ENCODE measurements at regions not wholly inside any gene's neighbourhood (a gene's known extent, or its start where the extent isn't known, plus 50 kb on each side); places are given as distances from the start of the nearest gene placed in this dataset.

DNA sequence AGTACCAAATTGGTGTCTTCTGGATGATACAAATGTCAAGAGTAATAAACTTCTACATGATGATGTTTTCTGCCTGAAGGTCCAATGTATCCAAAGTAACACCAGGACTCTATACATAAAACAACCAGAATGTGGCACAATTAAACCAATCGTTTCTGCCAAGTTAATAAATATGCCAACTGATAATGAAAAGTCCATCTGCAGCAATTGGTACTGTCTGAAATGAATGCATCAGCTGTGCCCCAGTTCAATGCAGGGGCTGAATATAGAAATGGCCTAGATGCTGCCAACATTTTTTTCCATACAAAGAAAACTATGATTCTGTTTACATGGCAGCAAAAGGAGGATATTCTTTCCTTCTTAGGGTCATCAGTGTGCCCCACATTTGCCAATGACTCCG is 137.2 kb upstream of the LSM8 start:
- H3K4me3 ChIP-seq (ENCODE audit: low read length in 2 of 2), result no peak overlapping the region
- no peaks in the 10 kb centered on the region for H3K27me3 ChIP-seq (ENCODE audit: control insufficient read depth in 2 of 2, insufficient read depth in 2 of 2, low read length in 2 of 2)
- no peaks in the 10 kb centered on the region for H3K36me3 ChIP-seq (ENCODE audit: control insufficient read depth in 2 of 2, insufficient read depth in 2 of 2, low read length in 2 of 2)
- no peaks in the 10 kb centered on the region for H3K9me3 ChIP-seq (ENCODE audit: control insufficient read depth in 2 of 2, low read length in 2 of 2)
- no peak overlapping the region for H3K9ac ChIP-seq (ENCODE audit: low read depth in 1 of 2, low read length in 2 of 2)
- H3K4me1 ChIP-seq (ENCODE audit: control insufficient read depth in 2 of 2, insufficient read depth in 2 of 2, low read length in 2 of 2), result no peaks in the 10 kb centered on the region
- no peak overlapping the region for H3K27ac ChIP-seq (ENCODE audit: low read depth in 2 of 2, low read length in 2 of 2)

DNA sequence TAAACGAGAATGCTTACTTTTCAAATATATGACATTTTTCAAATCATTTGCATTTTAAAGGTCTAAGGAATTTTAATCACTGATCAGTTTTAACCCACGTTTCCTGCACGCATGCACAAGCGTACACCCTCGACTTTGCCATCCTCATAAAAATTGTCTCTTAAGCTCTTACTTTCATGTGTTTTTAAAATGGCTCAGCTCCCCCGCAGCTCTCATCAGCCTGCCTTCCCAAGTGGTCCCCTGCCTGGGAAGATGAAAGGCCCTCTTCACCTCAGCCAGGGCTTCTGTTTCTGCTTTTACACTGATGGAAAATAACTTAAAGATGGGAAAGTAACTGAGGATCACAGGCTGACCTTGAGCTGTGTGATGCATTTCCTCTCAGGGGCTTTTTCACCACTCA is 131.6 kb upstream of the LSM8 start:
- H3K9me3 ChIP-seq (ENCODE audit: control insufficient read depth in 2 of 2, low read length in 2 of 2), result no peaks in the 10 kb centered on the region
- H3K27me3 ChIP-seq (ENCODE audit: control insufficient read depth in 2 of 2, insufficient read depth in 2 of 2, low read length in 2 of 2), result no peaks in the 10 kb centered on the region
- H3K9ac ChIP-seq (ENCODE audit: low read depth in 1 of 2, low read length in 2 of 2), result no peak overlapping the region
- no peak overlapping the region for H3K27ac ChIP-seq (ENCODE audit: low read depth in 2 of 2, low read length in 2 of 2)
- H3K4me1 ChIP-seq (ENCODE audit: control insufficient read depth in 2 of 2, insufficient read depth in 2 of 2, low read length in 2 of 2), result no peaks in the 10 kb centered on the region
- H3K4me3 ChIP-seq (ENCODE audit: low read length in 2 of 2), result no peak overlapping the region
- H3K36me3 ChIP-seq (ENCODE audit: control insufficient read depth in 2 of 2, insufficient read depth in 2 of 2, low read length in 2 of 2), result no peaks in the 10 kb centered on the region

DNA sequence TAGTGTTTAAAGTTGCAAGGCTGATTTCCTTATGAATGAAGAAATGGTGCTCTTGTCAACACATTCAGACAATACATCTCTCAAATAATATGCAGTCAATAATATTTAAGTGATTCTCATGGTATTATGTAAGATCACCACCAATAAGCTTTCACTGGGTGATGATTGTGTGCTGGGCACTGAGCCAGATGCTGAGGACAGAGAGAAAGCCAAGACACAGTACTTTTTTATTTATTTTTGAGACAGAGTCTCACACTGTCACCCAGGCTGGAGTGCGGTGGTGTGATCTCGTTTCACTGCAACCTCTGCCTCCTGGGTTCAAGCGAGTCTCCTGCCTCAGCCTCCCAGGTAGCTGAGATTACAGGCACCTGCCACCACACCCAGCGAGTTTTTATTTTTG is 130.6 kb upstream of the LSM8 start:
- H3K9me3 ChIP-seq (ENCODE audit: control insufficient read depth in 2 of 2, low read length in 2 of 2), result no peaks in the 10 kb centered on the region
- no peak overlapping the region for H3K4me3 ChIP-seq (ENCODE audit: low read length in 2 of 2)
- H3K36me3 ChIP-seq (ENCODE audit: control insufficient read depth in 2 of 2, insufficient read depth in 2 of 2, low read length in 2 of 2), result no peaks in the 10 kb centered on the region
- no peaks in the 10 kb centered on the region for H3K4me1 ChIP-seq (ENCODE audit: control insufficient read depth in 2 of 2, insufficient read depth in 2 of 2, low read length in 2 of 2)
- no peak overlapping the region for H3K9ac ChIP-seq (ENCODE audit: low read depth in 1 of 2, low read length in 2 of 2)
- no peak overlapping the region for H3K27ac ChIP-seq (ENCODE audit: low read depth in 2 of 2, low read length in 2 of 2)
- H3K27me3 ChIP-seq (ENCODE audit: control insufficient read depth in 2 of 2, insufficient read depth in 2 of 2, low read length in 2 of 2), result no peaks in the 10 kb centered on the region

- H3K4me1 ChIP-seq (ENCODE audit: control insufficient read depth in 2 of 2, insufficient read depth in 2 of 2, low read length in 2 of 2), result no peaks in the 10 kb centered on the region
- H3K4me3 ChIP-seq (ENCODE audit: low read length in 2 of 2), result no peak overlapping the region
- H3K36me3 ChIP-seq (ENCODE audit: control insufficient read depth in 2 of 2, insufficient read depth in 2 of 2, low read length in 2 of 2), result no peaks in the 10 kb centered on the region
- no peak overlapping the region for H3K27ac ChIP-seq (ENCODE audit: low read depth in 2 of 2, low read length in 2 of 2)
- H3K27me3 ChIP-seq (ENCODE audit: control insufficient read depth in 2 of 2, insufficient read depth in 2 of 2, low read length in 2 of 2), result no peaks in the 10 kb centered on the region
- no peaks in the 10 kb centered on the region for H3K9me3 ChIP-seq (ENCODE audit: control insufficient read depth in 2 of 2, low read length in 2 of 2)
- no peak overlapping the region for H3K9ac ChIP-seq (ENCODE audit: low read depth in 1 of 2, low read length in 2 of 2)
Measured at GRCh38 chr7:118054529-118054928, 129.4 kb upstream of the LSM8 start.

- Histone ChIP-seq H3K9me3 (ENCODE audit: control insufficient read depth in 2 of 2, low read length in 2 of 2) (no peaks in the 10 kb centered on the region), H3K9ac (ENCODE audit: low read depth in 1 of 2, low read length in 2 of 2) (no peak overlapping the region), H3K4me1 (ENCODE audit: control insufficient read depth in 2 of 2, insufficient read depth in 2 of 2, low read length in 2 of 2) (no peaks in the 10 kb centered on the region), H3K27me3 (ENCODE audit: control insufficient read depth in 2 of 2, insufficient read depth in 2 of 2, low read length in 2 of 2) (no peaks in the 10 kb centered on the region), H3K36me3 (ENCODE audit: control insufficient read depth in 2 of 2, insufficient read depth in 2 of 2, low read length in 2 of 2) (no peaks in the 10 kb centered on the region), H3K4me3 (ENCODE audit: low read length in 2 of 2) (no peak overlapping the region), H3K27ac (ENCODE audit: low read depth in 2 of 2, low read length in 2 of 2) (no peak overlapping the region)
Measured at GRCh38 chr7:118055647-118056046, 128.3 kb upstream of the LSM8 start.

- no peaks in the 10 kb centered on the region for H3K4me1 ChIP-seq (ENCODE audit: control insufficient read depth in 2 of 2, insufficient read depth in 2 of 2, low read length in 2 of 2)
- H3K4me3 ChIP-seq (ENCODE audit: low read length in 2 of 2), result no peak overlapping the region
- no peak overlapping the region for H3K9ac ChIP-seq (ENCODE audit: low read depth in 1 of 2, low read length in 2 of 2)
- no peak overlapping the region for H3K27ac ChIP-seq (ENCODE audit: low read depth in 2 of 2, low read length in 2 of 2)
- H3K36me3 ChIP-seq (ENCODE audit: control insufficient read depth in 2 of 2, insufficient read depth in 2 of 2, low read length in 2 of 2), result no peaks in the 10 kb centered on the region
- no peaks in the 10 kb centered on the region for H3K9me3 ChIP-seq (ENCODE audit: control insufficient read depth in 2 of 2, low read length in 2 of 2)
- H3K27me3 ChIP-seq (ENCODE audit: control insufficient read depth in 2 of 2, insufficient read depth in 2 of 2, low read length in 2 of 2), result no peaks in the 10 kb centered on the region
Measured at GRCh38 chr7:118057404-118057803, 126.6 kb upstream of the LSM8 start.

DNA sequence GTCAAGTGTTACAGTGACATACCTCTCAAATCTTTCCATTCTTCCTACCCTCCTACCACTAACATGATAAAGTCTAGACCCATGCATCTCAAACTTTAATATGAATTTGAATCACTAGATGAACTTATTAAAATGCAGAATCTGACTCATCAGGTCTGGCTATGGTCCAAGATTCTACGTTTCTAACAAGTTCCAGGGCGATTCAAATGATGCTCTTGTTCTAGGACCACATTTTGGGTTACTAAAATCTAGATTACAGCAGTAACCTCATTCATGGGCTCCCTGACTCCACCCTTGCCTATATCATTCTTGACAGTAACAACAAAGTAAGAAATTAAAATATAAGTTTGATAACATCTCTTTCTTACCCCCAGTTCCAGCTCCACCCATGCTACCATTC is 124.8 kb upstream of the LSM8 start:
- no peaks in the 10 kb centered on the region for H3K27me3 ChIP-seq (ENCODE audit: control insufficient read depth in 2 of 2, insufficient read depth in 2 of 2, low read length in 2 of 2)
- no peaks in the 10 kb centered on the region for H3K36me3 ChIP-seq (ENCODE audit: control insufficient read depth in 2 of 2, insufficient read depth in 2 of 2, low read length in 2 of 2)
- no peak overlapping the region for H3K9ac ChIP-seq (ENCODE audit: low read depth in 1 of 2, low read length in 2 of 2)
- no peak overlapping the region for H3K27ac ChIP-seq (ENCODE audit: low read depth in 2 of 2, low read length in 2 of 2)
- H3K9me3 ChIP-seq (ENCODE audit: control insufficient read depth in 2 of 2, low read length in 2 of 2), result no peaks in the 10 kb centered on the region
- no peak overlapping the region for H3K4me3 ChIP-seq (ENCODE audit: low read length in 2 of 2)
- no peaks in the 10 kb centered on the region for H3K4me1 ChIP-seq (ENCODE audit: control insufficient read depth in 2 of 2, insufficient read depth in 2 of 2, low read length in 2 of 2)

DNA sequence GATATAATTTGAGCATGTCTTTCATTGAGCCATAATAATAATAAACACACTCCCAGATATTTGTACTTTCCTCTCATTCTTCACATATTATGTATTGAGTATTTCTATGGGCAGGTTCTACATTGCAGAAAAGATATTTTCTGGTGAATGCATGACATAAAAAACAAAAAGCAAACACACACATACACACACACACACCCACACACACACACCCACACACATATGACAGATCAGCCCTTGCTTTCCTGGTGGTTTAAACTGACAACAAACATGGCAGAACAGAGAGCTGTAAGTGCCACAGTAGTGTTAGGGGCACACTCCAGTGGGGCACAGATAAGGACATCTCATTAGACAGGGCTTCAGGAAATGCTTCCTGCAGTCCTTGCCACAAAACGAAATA is 123.3 kb upstream of the LSM8 start:
- Histone ChIP-seq H3K4me1 (ENCODE audit: control insufficient read depth in 2 of 2, insufficient read depth in 2 of 2, low read length in 2 of 2) (no peaks in the 10 kb centered on the region), H3K36me3 (ENCODE audit: control insufficient read depth in 2 of 2, insufficient read depth in 2 of 2, low read length in 2 of 2) (no peaks in the 10 kb centered on the region)

GRCh38 chr7:118061386-118061785 is 122.6 kb upstream of the LSM8 start:
- H3K27me3 ChIP-seq (ENCODE audit: control insufficient read depth in 2 of 2, insufficient read depth in 2 of 2, low read length in 2 of 2), result no peaks in the 10 kb centered on the region
- H3K9me3 ChIP-seq (ENCODE audit: control insufficient read depth in 2 of 2, low read length in 2 of 2), result no peaks in the 10 kb centered on the region
- no peak overlapping the region for H3K27ac ChIP-seq (ENCODE audit: low read depth in 2 of 2, low read length in 2 of 2)
- no peaks in the 10 kb centered on the region for H3K4me1 ChIP-seq (ENCODE audit: control insufficient read depth in 2 of 2, insufficient read depth in 2 of 2, low read length in 2 of 2)
- no peaks in the 10 kb centered on the region for H3K36me3 ChIP-seq (ENCODE audit: control insufficient read depth in 2 of 2, insufficient read depth in 2 of 2, low read length in 2 of 2)
- no peak overlapping the region for H3K9ac ChIP-seq (ENCODE audit: low read depth in 1 of 2, low read length in 2 of 2)
- H3K4me3 ChIP-seq (ENCODE audit: low read length in 2 of 2), result no peak overlapping the region

More for the DNA sequence above, 123.3 kb upstream of the LSM8 start:
- Histone ChIP-seq H3K4me3 (ENCODE audit: low read length in 2 of 2) (no peak overlapping the region), H3K27ac (ENCODE audit: low read depth in 2 of 2, low read length in 2 of 2) (no peak overlapping the region), H3K9me3 (ENCODE audit: control insufficient read depth in 2 of 2, low read length in 2 of 2) (no peaks in the 10 kb centered on the region), H3K9ac (ENCODE audit: low read depth in 1 of 2, low read length in 2 of 2) (no peak overlapping the region), H3K27me3 (ENCODE audit: control insufficient read depth in 2 of 2, insufficient read depth in 2 of 2, low read length in 2 of 2) (no peaks in the 10 kb centered on the region)

DNA sequence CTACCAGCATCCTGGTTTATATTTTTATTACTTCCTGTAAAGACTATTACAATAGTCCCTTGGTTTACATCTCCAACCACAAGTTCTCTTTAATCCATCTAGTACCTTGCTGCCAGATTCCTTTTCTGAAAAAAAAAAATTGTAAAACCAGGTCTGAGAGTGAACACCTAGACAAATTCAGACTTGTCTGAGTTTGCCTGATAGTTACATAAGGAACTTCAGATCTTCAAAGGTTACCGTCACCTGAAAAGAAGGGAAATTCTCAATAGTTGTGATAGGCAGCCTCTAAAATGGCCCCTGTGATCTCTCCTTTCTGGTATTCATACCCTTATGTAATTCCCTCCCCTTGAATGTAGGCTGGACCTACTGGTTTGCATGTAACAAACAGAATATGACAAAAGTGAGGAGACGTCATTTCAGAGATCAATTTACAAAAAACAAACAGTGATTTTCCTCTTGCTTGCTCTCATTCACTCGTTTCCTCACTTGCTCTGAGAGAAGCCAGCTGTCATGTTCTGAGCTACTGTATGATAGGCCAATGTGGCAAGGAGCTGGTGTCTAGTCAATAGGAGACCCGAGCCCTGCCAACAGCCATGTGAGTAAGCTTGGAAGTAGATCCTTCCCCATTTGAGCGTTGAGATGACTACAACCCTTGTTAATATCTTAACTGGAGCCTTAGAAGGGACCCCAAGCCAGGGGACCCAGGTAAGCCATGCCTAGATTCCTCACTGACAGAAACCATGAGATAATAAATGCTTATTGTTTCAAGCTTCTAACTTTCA is 110.9 kb upstream of the LSM8 start:
- Histone ChIP-seq H3K4me1 (ENCODE audit: control insufficient read depth in 2 of 2, insufficient read depth in 2 of 2, low read length in 2 of 2) (no peaks in the 10 kb centered on the region), H3K27me3 (ENCODE audit: control insufficient read depth in 2 of 2, insufficient read depth in 2 of 2, low read length in 2 of 2) (no peaks in the 10 kb centered on the region), H3K36me3 (ENCODE audit: control insufficient read depth in 2 of 2, insufficient read depth in 2 of 2, low read length in 2 of 2) (no peaks in the 10 kb centered on the region), H3K9ac (ENCODE audit: low read depth in 1 of 2, low read length in 2 of 2) (no peak overlapping the region), H3K9me3 (ENCODE audit: control insufficient read depth in 2 of 2, low read length in 2 of 2) (no peaks in the 10 kb centered on the region), H3K4me3 (ENCODE audit: low read length in 2 of 2) (no peak overlapping the region), H3K27ac (ENCODE audit: low read depth in 2 of 2, low read length in 2 of 2) (no peak overlapping the region)

All from mucosa of rectum (tissue), 2 donors.